Central memory CD4-positive, alpha-beta T cell (primary cell): ENCODE measurements at regions not wholly inside any gene's neighbourhood (a gene's known extent, or its start where the extent isn't known, plus 50 kb on each side); places are given as distances from the start of the nearest gene placed in this dataset.
A peak's percentile ranks its signal among the peaks of the same experiment; 100 is the strongest.

Experiments
- DNase-seq: peaks from one replicate; pipeline ENCODE4 v3.0.0; 2022

- no peak for DNase-seq
These were observed 86.7 kb upstream of the NAA20 start for GRCh38 chr20:19930426-19930825.

- DNase-seq = no peak
These were observed 84.9 kb upstream of the NAA20 start for GRCh38 chr20:19932170-19932667.

DNA sequence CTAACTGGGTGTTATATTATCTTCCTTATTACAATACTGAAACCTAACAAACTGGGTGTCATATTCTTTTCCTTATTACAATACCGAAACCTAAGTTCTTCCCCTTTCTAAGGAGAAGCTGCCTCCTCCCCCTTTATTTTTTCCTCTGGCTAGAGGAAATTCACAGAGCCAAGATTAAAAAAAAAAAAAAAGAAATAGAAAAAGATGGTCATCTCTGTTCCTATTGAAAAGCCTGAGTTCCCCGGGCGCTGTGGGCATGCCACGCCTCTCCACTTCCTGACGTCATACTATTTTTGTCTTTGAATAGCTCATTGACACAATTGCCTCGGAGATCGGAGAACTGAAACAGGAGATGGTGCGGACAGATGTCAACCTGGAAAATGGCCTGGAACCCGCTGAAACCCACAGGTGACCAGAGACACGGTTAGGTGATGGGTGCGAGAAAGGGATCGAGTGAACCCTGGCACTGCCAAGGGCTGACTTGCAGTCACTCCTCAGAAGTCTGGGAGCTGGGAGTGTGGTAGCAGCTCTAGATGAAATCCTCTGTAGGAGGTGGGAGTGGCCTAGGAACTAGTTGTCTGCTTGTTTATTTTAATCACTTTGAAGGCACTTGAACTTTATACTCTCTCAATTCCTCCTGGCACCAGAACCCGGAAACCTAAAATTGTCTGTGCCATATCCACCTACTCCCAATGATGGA is 82.2 kb upstream of the NAA20 start:
- no peak for DNase-seq

DNA sequence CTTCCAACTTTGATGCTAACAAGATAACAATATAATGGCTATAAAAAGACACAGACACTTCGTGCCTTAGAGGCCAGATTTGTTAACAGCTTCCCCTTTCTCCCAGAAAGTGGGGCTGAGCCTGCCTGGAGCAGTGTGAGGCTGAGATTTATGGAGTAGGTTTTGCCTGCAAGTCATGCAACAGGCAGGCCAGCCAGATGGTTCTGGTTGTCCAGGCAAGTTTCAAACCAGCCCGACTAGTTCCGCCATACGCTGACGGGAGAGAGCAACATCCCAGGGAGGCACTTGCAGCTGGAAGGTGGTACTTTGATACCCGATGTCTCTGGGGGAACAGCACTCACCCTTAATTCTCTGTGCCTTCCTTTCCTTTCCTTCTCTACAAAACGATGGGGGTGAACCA is 81.3 kb upstream of the NAA20 start:
- DNase-seq = no peak

DNA sequence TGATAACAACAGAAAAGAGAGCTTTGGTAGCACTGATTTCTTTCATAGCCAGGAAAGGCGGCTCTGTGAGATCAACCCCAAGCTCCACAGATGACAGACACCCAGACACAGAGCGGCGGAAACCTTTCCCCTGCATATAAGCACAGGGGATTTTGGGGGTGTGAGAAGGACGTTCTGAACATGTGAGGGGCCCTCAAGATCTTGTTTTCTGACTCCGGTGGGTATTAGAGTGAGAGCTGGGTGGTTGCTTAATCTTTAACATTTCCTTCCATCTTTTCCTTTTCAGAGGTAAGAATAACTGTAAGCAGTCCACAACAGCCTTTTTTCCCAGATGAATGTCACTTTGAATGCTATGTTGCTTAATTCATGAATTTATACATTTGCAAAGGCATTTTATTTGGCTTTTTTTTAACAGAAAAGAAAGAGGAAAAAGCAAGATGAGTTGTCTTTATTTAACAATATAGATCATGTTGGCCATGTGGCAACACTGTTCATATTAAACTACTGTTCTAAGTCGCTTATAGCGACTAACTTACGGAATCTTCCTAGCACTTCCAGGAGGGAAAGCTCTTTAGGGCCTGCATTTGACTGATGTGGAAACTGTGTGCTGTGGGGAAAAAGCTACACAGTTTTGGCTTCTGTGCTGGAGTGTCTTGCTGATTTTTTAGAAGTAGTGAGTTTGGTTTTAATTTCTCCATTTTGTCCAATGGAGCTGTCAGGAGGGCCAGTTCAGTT is 80.5 kb upstream of the NAA20 start:
- no peak for DNase-seq

DNA sequence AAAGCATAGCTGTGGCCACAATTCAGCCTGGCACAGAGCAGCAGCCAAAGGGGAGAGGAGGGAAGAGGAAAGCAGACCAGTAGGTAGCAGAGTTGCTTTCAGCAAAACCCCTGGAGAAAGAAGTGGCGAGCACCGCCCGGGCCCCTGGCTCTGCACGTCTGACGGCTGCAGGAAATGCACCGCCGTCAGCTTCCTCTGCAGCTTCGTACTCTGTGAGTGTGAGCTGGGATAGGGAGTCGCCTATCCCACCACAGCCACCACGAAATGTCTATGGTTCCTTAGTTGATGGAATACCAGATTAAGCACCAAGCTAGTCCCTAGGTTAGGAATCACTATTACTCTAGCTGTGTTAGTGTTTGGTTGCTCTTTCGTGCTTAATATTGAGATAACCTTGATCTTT is 79.9 kb upstream of the NAA20 start:
- DNase-seq = peak; percentile 12

DNA sequence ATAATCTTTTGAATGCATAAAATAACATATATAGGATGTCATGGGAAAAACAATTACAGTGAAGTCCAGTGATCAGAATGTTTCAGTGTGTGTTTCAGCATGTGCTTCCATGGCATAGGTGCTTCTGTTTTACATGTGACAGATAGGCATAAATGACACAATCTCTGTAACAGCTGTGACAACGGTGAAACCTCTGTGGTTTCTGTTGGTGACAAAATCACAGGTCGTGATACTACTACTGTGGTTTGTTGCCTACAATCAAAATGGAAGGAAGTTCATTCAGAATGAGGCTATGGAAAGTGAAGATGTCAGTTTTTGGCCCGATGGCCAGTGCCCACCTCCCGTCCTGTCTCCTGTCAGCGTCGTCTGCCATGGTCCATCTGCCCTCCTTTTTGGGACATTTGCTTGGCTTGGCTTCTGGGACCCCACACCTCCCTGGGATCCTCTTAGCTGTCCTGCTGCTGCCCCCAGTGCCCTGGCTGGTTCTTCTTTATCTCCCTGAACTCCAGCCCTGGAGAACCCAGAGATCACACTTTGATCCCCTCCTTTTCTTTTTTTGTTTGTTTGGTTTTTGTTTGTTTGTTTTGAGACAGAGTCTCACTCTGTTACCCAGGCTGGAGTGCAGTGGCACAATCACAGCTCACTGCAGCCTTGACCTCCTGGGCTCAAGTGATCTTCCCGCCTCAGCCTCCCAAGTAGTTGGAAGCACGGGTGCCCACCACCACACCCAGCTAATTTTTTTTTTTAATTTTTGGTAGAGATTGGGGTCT is 79.3 kb upstream of the NAA20 start:
- peak; percentile 36 for DNase-seq

DNA sequence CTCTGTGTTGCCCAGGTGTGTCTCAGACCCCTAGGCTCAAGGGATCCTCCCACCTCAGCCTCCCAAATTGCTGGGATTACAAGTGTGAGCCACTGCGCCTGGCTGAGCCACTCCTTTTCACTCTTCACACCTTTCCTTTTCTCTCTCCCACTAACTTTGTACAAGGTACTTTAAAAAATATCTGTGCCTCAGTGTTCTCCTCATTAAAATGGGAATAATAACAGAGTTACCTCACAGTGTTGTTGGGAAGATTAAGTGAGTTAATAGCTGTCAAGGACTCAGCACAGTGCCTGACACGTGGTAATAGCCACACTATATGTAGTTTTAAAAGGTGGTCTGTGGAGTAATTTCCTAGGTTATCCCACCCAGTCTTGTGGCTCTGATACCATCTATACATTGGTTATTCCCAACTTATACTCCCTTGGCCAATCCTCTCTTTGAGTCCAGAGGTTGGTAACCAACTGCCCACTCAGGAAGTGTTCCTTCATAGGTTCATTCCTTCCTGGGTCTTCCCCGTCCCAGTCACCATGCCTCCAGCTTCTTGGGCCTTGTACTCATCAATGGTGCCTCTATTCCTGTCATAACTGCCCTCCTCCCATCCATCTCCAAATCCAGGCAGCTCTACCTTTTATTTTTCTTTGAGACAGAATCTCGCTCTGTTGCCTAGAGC is 78.6 kb upstream of the NAA20 start:
- no peak for DNase-seq

DNA sequence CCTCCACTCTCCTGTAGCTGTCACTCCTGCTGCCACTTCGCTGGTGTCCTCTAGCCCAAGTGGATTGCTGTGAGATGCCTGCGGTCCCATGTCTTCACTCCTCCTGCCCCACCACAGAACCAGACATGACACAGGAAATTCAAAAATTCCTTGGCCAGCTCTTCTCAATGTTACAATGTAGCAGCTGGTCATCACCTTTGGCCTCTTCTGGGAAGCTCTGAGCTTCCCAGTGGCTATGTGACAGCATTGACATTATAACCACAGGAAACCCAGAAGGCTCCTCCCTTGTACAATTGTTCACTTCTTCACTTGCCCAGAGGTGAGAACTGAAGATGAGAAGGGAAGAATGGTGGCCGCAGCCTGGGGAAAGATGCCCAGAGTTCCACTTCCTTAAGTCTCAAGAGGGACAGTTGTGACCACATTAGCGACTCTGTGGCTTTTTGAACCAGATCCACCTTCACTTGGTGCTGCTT is 76.1 kb upstream of the NAA20 start:
- DNase-seq = no peak

GRCh38 chr20:19942611-19943010 is 74.6 kb upstream of the NAA20 start:
- no peak for DNase-seq

DNA sequence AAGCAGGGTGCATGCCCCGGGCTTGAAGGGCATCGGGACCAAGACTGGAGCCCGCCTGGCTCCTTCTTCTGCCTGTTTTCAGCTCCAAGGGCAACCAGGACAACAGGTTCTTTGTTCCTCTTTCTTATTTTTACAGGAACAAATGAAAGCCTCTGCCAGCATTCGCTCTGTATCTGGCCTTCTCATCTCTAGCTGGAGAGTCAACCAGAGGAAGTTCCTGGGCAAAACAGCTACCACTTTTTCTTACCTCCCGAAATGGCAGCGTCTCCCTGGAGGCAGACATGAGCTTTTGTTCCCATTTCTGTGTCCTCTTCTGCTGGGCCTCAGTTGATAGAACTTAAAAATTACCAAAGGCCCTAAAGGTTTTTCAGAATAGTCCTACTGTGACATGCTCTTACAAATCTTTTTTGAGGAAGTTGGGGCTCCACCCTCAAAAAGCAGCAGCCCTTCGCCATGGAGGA is 74.1 kb upstream of the NAA20 start:
- no peak for DNase-seq

- no peak for DNase-seq
These were observed 72.2 kb upstream of the NAA20 start for GRCh38 chr20:19944772-19945459.

DNA sequence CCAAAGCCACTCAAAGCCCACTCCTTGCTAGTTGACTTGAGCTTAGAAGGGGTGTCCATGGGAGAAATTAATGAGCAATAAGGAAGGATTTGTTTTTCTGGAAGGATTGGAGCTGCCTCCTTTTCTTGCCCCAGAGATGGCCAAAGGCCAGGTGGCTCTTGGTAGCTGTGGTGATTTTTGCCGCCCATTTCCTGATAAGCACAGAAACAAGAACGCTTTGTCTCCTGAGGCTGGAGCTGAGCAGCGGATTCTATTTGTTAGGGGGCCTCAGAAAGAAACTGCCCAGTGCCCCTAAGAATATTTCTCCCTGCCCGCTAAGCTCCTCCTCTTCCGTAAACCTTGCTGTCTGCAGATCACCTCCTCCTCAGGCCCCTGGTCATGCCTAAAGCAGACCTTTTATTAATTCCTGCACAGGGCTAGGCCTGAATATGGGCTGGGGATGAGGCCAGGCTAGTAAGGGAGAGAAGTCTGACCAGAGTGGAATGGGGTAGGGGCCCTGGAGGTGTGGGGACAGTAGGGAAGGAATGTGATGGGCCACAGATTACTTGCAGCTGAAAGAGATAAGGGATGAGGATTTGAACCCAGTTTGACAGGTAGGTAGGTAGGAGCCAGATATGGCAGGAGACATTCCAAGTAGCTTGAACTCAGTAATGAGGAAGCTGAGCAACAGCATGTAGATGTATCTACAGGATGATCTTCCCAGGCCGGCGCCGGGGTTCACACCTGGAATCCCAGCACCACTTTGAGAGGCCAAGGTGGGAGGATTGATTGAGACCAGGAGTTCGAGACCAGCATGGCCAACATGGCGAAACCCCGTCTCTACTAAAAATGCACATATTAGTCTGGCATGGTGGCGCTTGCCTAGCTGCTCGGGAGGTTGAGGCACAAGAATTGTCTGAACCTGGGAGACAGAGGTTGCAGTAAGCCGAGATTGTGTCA is 71.2 kb upstream of the NAA20 start:
- DNase-seq = no peak

DNA sequence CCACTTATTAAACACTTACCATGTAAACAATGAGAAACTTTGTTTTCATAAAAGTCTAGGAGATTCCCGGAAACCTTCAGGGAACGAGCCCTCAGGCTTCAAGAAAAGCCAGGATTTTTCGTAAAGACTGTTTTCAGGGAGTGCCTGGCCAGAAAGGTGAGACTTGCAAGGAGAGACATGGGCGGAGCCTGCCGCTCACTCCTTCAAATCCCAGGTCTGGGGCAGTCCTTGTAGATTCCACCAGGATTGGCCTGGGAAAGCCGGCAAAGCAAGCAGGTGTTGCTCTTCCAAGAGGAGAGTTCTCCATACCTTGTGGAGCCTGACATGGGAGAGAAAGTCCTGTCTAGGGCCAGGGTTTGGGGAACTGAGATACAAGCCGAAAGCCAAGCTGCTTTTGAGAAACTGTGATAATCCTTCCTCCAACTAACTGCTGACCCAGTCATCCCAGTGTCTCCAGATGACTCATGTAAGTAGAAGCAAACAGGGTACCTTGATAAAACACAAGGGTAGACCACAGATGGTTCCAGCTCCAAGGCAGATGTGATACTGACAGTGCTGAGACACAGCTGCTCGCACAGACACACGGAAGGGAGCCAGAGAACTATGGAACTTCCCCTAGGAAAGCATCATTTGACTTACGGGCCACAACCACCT is 69.4 kb upstream of the NAA20 start:
- DNase-seq = no peak

GRCh38 chr20:19949195-19949867 is 67.8 kb upstream of the NAA20 start:
- no peak for DNase-seq

GRCh38 chr20:19950042-19950441 is 67.1 kb upstream of the NAA20 start:
- DNase-seq = no peak

- peak; percentile 9 for DNase-seq
These were observed 64.8 kb upstream of the NAA20 start for GRCh38 chr20:19952392-19952791.

- DNase-seq = no peak
These were observed 63.6 kb upstream of the NAA20 start for GRCh38 chr20:19953606-19954005.

DNA sequence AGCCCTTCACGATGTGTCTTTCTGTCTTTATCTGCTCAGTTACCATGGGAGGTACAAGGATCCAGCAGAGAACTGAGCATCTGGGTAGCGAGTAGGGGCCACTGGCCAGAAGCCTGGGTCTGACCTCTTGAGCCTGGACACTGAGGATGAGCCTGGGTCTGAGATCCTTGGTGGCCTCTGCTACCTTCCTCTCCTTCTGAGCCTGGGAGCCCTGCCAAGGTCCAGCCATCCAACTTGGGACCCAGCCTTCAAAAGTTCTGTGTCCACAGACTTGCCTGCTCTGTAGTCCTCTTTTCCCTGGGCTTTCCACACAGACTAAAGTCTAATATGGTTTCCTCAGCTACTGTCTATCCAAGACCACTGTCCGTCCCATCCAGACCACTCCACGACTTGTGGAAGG is 60.2 kb upstream of the NAA20 start:
- DNase-seq = no peak

GRCh38 chr20:19958219-19958618 is 58.9 kb upstream of the NAA20 start:
- DNase-seq = no peak
